T-helper 2 cell treated with Interferon-gamma antibody and Interleukin-4, amounts not matched to agents 5 μg/mL and 100 μg/mL, for 36 hours (primary cell): ENCODE measurements at regions not wholly inside any gene's neighbourhood (a gene's known extent, or its start where the extent isn't known, plus 50 kb on each side); places are given as distances from the start of the nearest gene placed in this dataset.
"Not testable (repeated sequence)": the region's sequence is repeated elsewhere in the genome, so short reads cannot be mapped to it uniquely, and the experiment has no call there.

Source experiments
- DNase-seq: peaks from one replicate; pipeline ENCODE4 v3.0.0; 2021; ENCODE audit warnings: low spot score
- H3K27ac Mint-ChIP-seq: one replicate; pipeline ENCODE4 v1.8.0; 2021; ENCODE audit warnings: mild to moderate bottlenecking, mixed read lengths
- H3K27me3 Mint-ChIP-seq: one replicate; pipeline ENCODE4 v1.8.0; 2021; ENCODE audit warnings: low read depth, mixed read lengths
- H3K36me3 Mint-ChIP-seq: one replicate; pipeline ENCODE4 v1.8.0; 2021; ENCODE audit warnings: low read depth, mixed read lengths
- H3K4me1 Mint-ChIP-seq: one replicate; pipeline ENCODE4 v1.8.0; 2021; ENCODE audit warnings: low read depth, mixed read lengths
- H3K4me3 Mint-ChIP-seq: one replicate; pipeline ENCODE4 v1.8.0; 2022; ENCODE audit warnings: mild to moderate bottlenecking, moderate library complexity, mixed read lengths
- H3K9me3 Mint-ChIP-seq: one replicate; pipeline ENCODE4 v1.8.0; 2021; ENCODE audit warnings: mixed read lengths

GRCh38 chr5:3452622-3453021 is 143.0 kb upstream of the IRX1 start:
- Mint-ChIP-seq H3K4me3 (no peak overlapping the region), H3K27ac (no peak overlapping the region), H3K27me3 (no peaks in the 10 kb centered on the region), H3K9me3 (peaks cover 10% of the 10 kb centered on the region), H3K36me3 (no peaks in the 10 kb centered on the region), H3K4me1 (no peaks in the 10 kb centered on the region)
- DNase-seq, result no peak

- H3K4me3 Mint-ChIP-seq, result no peak overlapping the region
- H3K36me3 Mint-ChIP-seq, result no peaks in the 10 kb centered on the region
- no peaks in the 10 kb centered on the region for H3K27me3 Mint-ChIP-seq
- H3K4me1 Mint-ChIP-seq, result no peaks in the 10 kb centered on the region
- no peak for DNase-seq
- H3K9me3 Mint-ChIP-seq, result peaks cover 10% of the 10 kb centered on the region
- no peak overlapping the region for H3K27ac Mint-ChIP-seq
These were observed 143.7 kb upstream of the IRX1 start for GRCh38 chr5:3451961-3452360.

DNA sequence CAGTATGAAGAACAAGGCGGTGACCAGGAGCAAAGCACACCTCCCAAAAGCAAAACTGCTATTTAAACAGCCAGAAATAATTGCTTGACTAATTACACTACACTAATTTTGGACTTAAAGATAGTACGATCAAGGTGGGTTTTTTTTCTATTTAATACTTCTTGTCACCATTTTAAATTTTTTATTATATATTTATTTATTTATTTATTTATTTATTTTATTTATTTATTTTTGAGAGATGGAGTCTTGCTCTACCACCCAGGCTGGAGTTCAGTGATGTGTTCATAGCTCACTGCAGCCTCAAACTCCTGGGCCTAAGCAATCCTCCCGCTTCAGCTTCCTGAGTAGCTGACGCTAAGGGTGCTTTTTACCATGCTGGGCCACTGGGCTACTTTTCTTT is 146.2 kb upstream of the IRX1 start:
- DNase-seq, result no peak
- Mint-ChIP-seq H3K27ac (no peak overlapping the region), H3K36me3 (no peaks in the 10 kb centered on the region), H3K27me3 (no peaks in the 10 kb centered on the region), H3K4me1 (no peaks in the 10 kb centered on the region), H3K9me3 (peaks cover 8% of the 10 kb centered on the region), H3K4me3 (no peak overlapping the region)

DNA sequence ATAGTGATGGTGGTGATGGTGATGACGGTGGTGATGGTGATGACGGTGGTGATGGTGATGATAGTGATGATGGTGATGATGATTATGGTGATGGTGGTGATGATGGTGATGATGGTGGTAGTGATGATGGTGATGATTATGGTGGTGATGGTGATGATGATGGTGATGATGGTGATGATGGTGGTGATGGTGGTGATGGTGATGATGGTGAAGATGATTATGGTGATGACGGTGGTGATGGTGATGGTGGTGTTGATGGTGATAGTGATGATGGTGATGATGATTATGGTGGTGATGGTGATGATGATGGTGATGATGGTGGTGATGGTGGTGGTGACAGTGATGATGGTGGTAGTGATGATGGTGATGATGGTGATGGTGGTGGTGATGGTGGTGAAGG is 149.2 kb upstream of the IRX1 start:
- Mint-ChIP-seq H3K27me3 (no peaks in the 10 kb centered on the region), H3K9me3 (peaks cover 4% of the 10 kb centered on the region), H3K27ac (no peak overlapping the region), H3K4me3 (no peak overlapping the region), H3K4me1 (no peaks in the 10 kb centered on the region), H3K36me3 (no peaks in the 10 kb centered on the region)
- no peak for DNase-seq

GRCh38 chr5:3445517-3445916 is 150.1 kb upstream of the IRX1 start:
- not testable (repeated sequence) for H3K27me3 Mint-ChIP-seq, H3K9me3 Mint-ChIP-seq

DNA sequence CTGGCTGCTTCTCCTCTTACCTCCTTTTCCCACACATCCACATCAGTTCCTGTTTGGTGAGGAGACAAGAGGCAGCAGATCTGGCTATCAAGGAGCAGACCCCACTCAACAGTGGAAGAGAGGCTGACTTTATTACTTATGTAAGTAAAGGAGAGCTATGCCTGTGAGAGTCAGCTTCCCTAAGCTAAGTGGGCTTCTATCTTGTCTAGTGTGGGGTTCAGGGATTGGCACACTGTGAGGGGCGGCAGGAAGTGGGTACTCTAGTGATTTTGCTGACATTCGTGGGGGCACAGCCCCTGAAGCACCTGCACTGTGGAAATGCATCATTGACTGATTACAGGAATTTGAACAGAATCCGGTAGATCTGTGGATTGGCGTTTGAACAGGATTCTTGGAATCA is 163.5 kb upstream of the IRX1 start:
- DNase-seq, result no peak
- H3K4me1 Mint-ChIP-seq, result no peaks in the 10 kb centered on the region
- H3K27me3 Mint-ChIP-seq, result no peaks in the 10 kb centered on the region
- H3K36me3 Mint-ChIP-seq, result no peaks in the 10 kb centered on the region
- no peak overlapping the region for H3K27ac Mint-ChIP-seq
- H3K9me3 Mint-ChIP-seq, result peaks cover 3% of the 10 kb centered on the region
- H3K4me3 Mint-ChIP-seq, result no peak overlapping the region

More at GRCh38 chr5:3445517-3445916, 150.1 kb upstream of the IRX1 start:
- DNase-seq, H3K36me3 Mint-ChIP-seq, H3K4me1 Mint-ChIP-seq, H3K4me3 Mint-ChIP-seq, H3K27ac Mint-ChIP-seq: not testable (repeated sequence)

- no peak overlapping the region for H3K27ac Mint-ChIP-seq
- DNase-seq, result no peak
- H3K4me3 Mint-ChIP-seq, result no peak overlapping the region
- H3K36me3 Mint-ChIP-seq, result no peaks in the 10 kb centered on the region
- H3K27me3 Mint-ChIP-seq, result no peaks in the 10 kb centered on the region
- H3K9me3 Mint-ChIP-seq, result peaks cover 12% of the 10 kb centered on the region
- no peaks in the 10 kb centered on the region for H3K4me1 Mint-ChIP-seq
These were observed 164.9 kb upstream of the IRX1 start for GRCh38 chr5:3430691-3431090.

DNA sequence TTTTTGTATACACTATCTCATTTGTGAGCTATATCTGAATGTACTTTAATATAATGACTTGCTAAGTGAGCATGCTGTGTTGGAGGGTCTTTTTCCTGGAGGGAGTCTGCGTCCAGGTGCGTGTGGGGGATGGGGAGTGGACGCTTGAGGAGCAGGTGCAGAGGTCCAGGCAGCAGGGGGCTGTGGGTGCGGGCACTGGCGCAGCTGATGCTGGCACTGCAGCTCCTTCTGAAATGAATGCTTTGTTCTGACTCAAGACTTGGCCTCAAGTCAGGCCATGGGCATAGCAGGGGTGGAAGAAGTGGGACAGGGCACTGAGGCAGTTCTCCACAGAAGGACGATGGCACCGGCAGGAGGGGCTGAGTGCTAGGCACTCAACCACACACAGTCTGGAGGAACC is 165.7 kb upstream of the IRX1 start:
- Mint-ChIP-seq H3K9me3 (peaks cover 12% of the 10 kb centered on the region), H3K36me3 (no peaks in the 10 kb centered on the region), H3K27ac (no peak overlapping the region), H3K4me3 (no peak overlapping the region), H3K27me3 (no peaks in the 10 kb centered on the region), H3K4me1 (no peaks in the 10 kb centered on the region)
- no peak for DNase-seq

DNA sequence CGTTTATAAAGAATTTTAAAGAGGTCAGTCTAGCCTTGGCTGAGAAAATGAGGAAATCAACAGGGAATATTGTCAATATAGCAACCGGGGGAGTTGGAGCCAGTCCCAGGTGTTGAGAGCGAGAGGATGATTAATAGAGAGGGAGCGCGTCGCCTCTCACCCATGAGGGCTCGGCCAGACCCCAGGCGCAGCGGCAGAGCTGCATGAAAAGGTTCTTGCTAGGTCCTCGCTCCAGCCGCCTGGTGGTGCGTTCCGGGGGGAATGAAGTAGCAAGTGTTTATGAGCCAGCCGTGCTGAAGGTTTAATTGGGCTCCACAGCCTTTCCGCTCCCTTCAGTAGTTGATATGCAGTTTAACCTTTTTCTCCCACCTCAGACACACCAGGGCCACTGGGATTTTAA is 167.3 kb upstream of the IRX1 start:
- Mint-ChIP-seq H3K4me1 (no peaks in the 10 kb centered on the region), H3K27ac (no peak overlapping the region)

DNA sequence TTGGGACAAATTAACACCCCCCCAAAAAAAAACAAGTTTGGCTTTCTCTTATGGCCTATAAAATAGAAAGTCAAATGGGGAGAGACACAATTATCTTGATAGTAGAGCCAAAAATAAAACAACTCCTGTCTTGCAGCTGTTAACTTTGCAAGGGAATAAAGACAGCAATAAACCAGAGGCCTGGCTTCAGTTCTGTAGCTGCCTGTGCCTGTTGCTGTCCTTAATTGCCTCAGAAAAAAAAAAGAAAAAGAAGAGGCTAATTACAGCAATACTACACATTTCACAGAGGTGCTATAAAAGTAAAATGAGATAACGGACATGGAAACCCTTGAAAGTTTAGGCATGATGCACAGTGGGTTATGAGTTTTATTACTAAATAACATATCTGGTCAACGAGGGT is 170.7 kb upstream of the IRX1 start:
- DNase-seq, result no peak
- no peaks in the 10 kb centered on the region for H3K36me3 Mint-ChIP-seq
- H3K9me3 Mint-ChIP-seq, result peaks cover 27% of the 10 kb centered on the region
- no peaks in the 10 kb centered on the region for H3K4me1 Mint-ChIP-seq
- H3K27me3 Mint-ChIP-seq, result no peaks in the 10 kb centered on the region
- no peak overlapping the region for H3K4me3 Mint-ChIP-seq
- H3K27ac Mint-ChIP-seq, result no peak overlapping the region

More for the DNA sequence above, 167.3 kb upstream of the IRX1 start:
- Mint-ChIP-seq H3K9me3 (peaks cover 17% of the 10 kb centered on the region), H3K36me3 (no peaks in the 10 kb centered on the region), H3K4me3 (no peak overlapping the region), H3K27me3 (no peaks in the 10 kb centered on the region)
- no peak for DNase-seq

DNA sequence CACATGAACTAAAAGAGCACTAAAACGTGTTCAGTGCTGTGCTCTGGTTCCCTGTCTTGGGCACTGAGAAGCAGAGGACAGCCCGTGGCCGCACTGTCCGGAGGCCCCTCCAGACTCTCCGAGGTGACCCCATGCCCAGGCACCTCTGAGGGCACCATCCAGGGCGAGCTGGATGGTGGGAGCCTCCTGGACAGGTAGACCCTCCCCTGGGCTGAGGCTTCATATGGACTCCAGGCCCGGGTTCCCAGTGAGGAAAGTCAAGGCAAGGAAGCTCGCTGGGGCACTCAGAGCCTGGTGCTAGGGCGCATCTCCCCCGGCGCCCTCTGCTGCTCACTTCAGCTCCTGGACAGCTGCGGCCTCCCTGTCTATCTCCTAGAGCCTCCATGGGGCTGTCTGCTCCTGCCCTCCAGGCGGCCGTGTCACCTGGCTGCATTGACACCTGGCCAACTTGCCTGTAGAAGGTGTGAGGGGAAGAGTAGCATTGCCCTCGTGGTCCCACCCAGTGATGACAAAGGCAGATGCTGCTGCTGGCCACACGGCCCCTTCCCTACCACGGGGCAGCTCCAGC is 178.2 kb upstream of the IRX1 start:
- Mint-ChIP-seq H3K36me3 (no peaks in the 10 kb centered on the region), H3K27me3 (no peaks in the 10 kb centered on the region), H3K27ac (no peak overlapping the region), H3K9me3 (peaks cover 36% of the 10 kb centered on the region), H3K4me1 (no peaks in the 10 kb centered on the region), H3K4me3 (no peak overlapping the region)
- DNase-seq, result no peak

- H3K27ac Mint-ChIP-seq, result no peak overlapping the region
- no peaks in the 10 kb centered on the region for H3K36me3 Mint-ChIP-seq
- peaks cover 39% of the 10 kb centered on the region for H3K9me3 Mint-ChIP-seq
- no peaks in the 10 kb centered on the region for H3K27me3 Mint-ChIP-seq
- no peak overlapping the region for H3K4me3 Mint-ChIP-seq
- DNase-seq, result no peak
- H3K4me1 Mint-ChIP-seq, result no peaks in the 10 kb centered on the region
These were observed 181.3 kb upstream of the IRX1 start for GRCh38 chr5:3414371-3414770.

DNA sequence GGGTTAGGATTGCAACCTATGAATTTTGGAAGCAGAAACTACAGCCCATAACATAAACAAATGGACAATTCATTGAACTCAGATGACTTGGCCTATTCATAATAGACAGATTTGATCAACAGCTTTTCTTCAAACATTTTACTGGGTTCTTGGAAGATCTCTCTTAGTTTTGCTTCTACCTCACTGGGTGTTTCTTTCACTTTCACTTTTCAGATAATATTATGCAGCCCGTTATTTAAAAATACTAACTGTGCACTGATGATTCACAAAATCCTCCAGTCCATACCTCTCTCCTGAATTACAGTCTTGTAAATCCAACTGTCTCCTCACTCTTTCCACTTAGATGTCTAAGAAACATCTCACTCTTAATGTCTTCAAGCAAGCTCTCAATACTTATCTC is 183.5 kb upstream of the IRX1 start:
- Mint-ChIP-seq H3K27ac (no peak overlapping the region), H3K4me1 (no peaks in the 10 kb centered on the region), H3K9me3 (peaks cover 31% of the 10 kb centered on the region), H3K4me3 (no peak overlapping the region), H3K36me3 (no peaks in the 10 kb centered on the region), H3K27me3 (no peaks in the 10 kb centered on the region)
- DNase-seq, result no peak

GRCh38 chr5:3411363-3411762 is 184.3 kb upstream of the IRX1 start:
- Mint-ChIP-seq H3K36me3 (no peaks in the 10 kb centered on the region), H3K9me3 (peaks cover 38% of the 10 kb centered on the region), H3K4me3 (no peak overlapping the region), H3K27ac (no peak overlapping the region), H3K27me3 (no peaks in the 10 kb centered on the region), H3K4me1 (no peaks in the 10 kb centered on the region)
- DNase-seq, result no peak

DNA sequence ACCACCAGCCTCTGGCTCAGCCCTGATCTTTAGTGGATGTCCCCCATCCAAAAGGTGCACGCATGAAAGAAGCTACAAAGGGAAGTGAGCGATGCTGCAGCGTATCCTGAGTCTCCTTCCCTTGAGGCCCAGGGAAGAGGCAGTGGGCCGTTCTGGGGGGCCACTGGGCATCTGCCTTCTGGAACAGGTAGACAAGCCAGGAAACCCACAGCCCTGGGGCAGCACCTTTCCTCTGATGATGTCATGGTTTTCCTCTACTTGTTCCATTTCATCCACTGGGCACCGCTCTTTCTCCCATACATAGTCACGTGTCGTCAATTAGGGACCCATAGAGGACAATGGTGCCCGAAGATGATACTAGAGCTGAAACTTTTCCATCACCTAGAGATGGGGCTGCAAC is 194.0 kb upstream of the IRX1 start:
- Mint-ChIP-seq H3K9me3 (peaks cover 35% of the 10 kb centered on the region), H3K27ac (no peak overlapping the region), H3K27me3 (no peaks in the 10 kb centered on the region), H3K4me3 (no peak overlapping the region), H3K4me1 (no peaks in the 10 kb centered on the region), H3K36me3 (no peaks in the 10 kb centered on the region)
- no peak for DNase-seq
